ENCODE measurements at regions not wholly inside any gene's neighbourhood (a gene's known extent, or its start where the extent isn't known, plus 50 kb on each side); places are given as distances from the start of the nearest gene placed in this dataset.

DNA sequence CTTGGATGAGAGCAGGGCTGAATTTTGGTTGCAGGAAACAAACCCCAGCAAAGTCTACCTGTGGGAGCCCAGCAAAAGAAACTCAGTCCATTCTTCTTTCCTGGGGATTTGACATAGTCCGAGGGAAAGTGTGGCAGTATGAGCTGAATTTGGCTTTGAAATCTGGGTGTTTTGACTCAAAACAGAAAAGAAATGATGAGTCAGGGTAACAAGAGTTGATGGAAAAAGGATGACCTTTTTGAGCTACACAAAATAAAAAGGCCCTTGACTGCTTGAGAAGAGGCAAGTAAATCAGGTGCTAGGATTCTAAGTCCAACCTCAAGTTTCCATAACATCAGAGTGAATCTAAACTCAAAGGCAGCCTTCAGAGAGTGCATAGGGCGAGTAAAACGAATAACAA, 163.3 kb upstream of the BMP2 start:
- TF ChIP-seq GATA3 (IDR thresholded peaks at IDR 0.05; ENCODE audit: low read depth, low read length) (no peak), GATA2 (IDR thresholded peaks at IDR 0.05; ENCODE audit: low read depth, low read length) (no peak)

Data from SH-SY5Y (cell line).